ENCODE measurements at regions not wholly inside any gene's neighbourhood (a gene's known extent, or its start where the extent isn't known, plus 50 kb on each side); places are given as distances from the start of the nearest gene placed in this dataset.
A peak's percentile ranks its signal among the peaks of the same experiment; 100 is the strongest.

DNA sequence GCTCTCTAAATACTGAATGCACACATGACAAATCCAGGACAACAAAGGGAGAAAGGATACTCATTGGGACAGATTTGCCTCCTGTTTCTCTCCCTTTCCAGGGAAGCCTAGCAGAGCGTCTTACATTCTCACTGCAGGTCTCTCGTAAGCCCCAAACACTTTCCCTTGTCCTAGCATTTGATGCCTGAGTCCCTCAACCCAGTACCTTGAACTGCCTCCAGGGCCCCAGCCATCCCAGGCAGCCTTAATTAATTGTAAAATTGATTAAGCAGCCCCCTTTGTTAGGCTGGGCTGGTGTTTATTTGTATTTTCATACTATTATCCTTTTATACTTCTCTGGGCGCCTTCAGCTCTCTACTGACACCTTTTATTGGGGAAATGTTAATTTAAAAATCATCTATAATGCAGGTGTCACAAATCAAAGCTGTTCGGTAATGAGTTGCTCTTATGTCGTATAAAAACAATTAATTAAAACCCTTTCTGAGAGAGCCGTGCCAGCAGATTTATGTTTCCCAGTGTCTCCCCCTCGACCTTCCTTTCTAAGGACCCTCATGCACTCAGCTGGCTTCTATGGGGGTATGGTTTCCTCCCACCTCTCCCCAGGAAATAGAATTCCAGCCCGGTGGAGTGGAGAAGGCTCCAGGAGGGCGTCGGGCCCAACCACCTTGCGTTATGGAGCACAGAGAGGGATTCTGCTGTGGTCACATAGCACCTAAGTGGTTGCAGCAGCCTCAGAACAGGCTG lies 243.8 kb downstream of the RPS24 start:
- DNase-seq: no peak

DNA sequence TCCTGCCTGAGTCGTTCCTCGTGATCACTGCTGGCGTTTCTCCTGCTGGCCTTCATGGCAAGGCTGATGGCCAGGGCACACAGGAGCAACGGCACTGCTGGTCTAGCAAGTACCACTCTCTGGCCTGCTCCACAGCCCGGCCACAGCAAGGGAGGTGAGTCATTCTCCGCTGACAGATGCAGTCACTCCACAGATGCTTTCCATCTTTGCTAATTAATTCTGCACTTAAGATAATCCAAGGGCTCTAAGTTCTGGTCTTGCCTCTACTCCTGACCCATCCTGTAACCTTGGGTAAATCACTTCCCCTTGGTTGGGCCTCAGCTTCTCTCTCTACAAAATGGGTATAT lies 244.4 kb downstream of the RPS24 start:
- DNase-seq: no peak

DNA sequence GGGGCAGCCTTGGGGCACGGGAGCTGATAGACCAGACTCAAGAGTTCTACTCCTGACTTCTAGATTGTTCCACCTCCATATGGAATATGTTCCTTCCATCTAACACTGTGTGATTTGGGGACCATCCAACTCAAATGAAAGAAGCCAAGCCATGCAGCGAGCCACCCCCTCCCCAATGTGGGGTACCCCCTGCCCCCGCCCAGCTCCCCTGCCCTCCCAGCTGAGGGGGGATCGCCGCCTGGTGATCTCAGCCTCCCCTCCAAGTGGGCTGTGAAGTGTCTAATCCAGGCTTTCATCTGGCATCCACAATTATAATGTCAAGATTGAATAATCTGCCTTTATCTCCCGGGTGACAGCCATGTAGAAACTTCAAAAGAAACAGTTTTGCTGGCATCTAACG lies 246.1 kb downstream of the RPS24 start:
- no peak for DNase-seq

DNA sequence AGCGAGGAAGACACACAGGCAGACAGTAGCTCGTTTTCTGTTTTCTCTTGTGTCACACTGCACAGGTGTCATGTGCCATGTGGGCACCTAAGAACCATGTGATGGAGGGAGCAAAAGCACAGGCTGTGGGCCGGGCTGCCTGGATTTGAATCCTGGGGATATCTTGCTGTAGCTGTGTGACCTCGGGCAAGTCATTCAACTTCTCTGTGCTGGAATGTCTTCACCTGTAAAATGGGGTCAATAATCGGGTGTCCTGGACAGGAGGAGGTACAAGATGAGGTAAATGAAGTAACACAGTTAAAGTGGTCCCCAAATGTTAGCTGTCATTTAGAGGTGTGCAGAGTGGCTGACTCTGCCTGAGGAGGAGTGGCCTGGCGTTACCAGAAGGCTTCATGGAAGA lies 246.9 kb downstream of the RPS24 start:
- no peak for DNase-seq

DNA sequence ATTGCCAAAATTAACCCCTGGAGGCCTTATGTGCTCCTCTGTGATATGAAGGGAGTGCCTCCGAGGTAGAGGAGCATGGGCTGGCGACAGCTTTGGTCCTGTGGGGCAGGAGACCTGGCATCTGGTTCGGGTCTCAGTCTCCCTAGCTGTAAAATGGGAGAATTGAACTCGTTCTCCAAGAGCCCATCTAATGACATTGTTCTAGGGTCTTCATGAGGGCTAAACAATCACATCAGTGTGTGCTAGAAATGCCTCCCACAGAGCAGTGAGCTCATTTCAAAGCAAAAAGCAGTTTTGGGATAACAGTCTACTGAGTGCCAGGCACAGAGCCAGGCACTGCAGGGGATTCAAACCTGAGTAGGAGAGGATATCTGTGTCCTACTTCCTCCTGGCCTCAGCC lies 248.0 kb downstream of the RPS24 start:
- no peak for DNase-seq

DNA sequence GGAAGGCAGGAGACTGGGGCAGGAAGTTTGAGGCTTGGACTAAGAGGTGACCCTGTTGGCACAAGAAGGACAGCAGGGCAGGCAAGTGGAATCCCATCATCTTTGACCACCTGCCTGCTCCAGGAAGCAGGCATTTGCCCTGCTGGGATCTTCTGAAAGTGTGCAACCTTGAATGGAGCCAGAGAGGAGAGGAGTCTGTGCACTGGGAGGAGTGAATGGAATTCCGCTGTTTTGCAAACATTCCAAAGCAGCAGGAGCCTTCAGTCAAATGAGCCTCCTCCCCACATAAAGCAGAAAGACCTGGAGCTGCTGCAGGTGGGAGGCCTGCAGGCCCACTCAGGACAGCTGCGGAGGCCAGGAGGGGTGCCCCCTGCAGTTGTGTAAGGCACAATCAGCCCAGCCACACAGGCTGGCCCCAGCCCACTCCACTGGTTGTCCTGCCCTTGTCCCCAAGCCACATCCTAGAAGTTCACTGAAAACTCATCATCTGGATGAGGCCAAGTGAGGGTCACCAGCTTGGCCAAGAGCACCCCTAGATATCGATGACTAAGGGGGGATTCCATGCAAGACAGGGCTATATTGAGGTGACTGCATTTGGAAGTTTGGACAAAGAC lies 249.5 kb downstream of the RPS24 start:
- DNase-seq: no peak

DNA sequence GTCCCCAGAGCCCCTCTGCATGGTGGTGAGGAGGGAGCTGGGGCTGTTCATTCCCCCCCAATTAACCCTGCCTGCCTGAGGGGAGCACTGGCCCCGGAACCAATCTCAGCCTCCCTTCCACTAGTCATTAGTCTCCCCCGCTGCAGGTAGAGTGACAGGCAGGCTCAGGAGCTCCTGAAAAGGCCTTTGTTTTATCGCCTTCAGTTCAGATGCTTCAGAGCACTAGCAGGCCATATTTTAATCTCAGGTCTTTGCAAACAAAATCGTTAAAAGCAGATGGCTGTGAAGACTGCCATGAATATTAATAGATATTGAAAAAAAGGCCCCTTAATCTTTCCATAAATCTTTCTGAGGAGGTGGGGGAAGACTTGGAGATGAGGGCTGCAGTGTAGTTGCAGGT lies 250.7 kb downstream of the RPS24 start:
- no peak for DNase-seq

DNA sequence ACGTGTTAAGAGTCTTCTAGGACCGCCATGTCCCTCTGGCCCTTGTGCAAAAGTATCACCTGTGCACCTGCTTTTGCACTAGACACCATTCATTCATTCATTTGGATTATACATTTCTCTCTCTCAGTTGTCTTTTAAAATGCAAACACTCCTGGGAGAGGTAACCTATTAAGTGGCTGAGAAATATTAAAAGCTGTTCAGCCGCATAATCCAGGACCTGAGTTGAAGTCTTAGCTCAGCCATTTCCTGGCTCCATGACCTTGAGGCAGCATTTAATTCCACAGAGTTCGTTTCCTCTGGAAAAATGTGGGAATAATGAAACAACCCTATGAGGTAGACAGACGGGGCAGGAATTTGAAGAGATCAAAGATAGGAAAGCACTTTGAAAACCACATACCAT lies 251.6 kb downstream of the RPS24 start:
- no peak for DNase-seq

DNA sequence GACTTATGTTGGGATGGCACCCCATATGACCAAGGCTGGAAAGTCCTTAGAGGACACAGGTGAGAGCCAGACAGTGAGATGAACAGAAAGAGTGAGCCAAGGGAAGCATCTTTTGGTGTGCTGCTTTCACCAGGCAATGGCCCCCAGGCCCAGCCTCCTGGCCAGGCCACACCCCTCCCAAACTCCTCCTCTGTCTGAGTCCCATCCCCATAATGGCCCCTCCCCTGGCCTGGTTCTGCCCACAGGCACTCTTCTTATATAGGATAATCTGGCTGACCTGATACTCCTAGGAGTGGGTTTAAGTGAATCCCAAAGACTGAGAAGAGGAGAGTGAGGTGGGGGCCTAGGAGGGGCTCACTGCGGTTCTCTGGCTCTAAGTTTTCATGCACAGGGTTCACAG lies 252.5 kb downstream of the RPS24 start:
- DNase-seq: no peak

DNA sequence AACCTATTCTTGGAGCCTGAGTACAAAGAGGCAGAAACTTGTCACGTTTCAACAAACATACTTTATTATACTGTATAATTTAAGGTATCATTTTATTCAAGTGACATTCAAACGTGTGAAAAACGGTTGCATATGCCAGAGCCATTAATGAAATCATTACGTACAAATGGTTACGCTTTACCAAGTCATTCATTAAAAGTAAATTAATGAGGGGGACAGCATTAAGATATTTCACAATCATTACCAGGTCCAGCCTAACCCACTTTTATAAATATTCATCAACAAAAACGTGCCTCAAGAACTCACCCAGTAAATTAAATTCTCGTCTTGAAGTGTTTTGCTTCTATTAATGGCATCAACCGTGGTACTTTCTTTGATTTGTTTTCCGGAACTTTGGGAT lies 253.0 kb downstream of the RPS24 start:
- DNase-seq: no peak

DNA sequence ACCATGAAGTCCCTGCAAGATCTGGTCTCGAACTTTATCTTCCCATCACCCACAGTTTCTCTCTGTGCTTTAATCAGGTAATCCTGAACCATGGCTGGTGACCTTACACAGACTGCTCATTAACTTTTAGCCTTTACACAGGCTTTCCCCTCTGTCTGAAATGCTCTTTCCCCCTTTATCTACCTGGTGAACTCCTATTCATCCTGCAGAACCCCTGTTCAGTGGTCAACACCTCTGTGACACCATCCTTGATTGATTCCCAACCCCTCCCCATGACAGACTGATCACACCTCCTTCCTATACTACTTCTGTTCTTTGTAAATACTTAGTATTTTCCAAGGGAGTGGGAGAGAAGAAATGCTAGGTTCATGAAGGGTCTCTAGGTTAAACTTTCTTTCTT lies 254.0 kb downstream of the RPS24 start:
- no peak for DNase-seq

DNA sequence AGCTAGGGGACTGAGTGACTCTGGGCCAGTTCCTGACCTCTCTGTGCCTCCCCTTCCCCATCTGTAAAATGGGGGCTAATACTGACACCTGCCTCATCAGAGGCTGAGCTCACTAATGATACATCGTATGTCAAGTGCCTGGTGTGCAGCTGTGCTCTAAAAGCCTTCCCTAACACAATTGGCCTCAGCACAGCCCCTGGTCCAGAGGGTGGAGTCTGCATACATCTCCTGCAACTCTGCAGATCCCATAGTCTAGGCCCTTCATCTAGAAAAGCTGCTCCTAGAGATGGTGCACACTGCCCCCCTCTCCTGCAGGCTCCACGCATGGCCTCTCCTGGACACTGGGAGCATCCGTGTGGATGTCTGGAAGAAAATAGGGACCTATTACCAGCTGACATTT lies 255.0 kb downstream of the RPS24 start:
- DNase-seq: no peak

DNA sequence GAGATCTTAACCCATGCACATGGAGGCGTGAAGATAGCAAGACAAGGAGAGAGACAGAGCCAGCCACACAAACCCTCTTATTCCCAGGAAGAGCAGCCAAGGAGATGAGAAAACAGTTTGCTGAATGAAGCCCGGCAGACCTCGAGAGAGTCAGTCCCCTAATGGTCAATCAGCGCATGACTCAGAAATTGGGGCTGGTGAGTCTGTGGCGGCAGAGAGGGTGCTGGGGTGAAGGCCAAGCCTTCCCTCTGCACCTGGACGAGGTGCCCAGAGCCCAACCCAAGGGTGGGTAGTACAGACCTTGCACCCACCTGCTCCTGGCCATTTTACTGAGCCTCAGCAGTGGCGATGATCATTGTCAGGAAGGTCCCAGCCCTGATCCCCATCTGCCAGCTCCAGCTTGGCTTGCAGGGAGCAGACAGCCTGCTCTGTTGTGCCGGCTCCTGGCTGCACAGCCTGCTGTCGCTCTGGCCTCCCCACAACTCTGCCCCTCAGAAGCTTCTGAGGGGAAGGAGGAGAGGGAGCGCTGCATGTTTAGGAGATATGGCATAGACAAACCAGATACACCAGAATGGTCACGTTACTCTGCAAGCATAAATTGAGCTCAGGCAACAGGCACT lies 256.6 kb downstream of the RPS24 start:
- DNase-seq: no peak

DNA sequence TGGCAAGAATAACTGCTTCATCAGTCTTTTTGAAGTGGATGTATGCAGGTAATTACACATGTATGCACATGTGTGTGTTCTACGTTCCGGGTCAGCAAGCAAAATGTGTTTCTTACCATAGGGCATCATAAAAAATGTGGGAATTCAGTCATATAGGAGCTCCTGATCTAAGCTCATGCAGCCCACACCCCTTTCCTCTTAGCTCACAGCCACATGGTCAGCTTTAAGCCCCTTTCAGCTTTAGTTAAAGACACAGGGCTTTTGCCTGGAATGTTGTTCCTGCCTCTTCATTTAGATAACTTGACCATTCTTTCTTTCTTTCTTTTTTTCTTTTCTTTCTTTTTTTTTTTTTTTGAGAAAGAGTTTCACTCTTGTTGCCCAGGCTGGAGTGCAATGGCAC lies 258.1 kb downstream of the RPS24 start:
- no peak for DNase-seq

DNA sequence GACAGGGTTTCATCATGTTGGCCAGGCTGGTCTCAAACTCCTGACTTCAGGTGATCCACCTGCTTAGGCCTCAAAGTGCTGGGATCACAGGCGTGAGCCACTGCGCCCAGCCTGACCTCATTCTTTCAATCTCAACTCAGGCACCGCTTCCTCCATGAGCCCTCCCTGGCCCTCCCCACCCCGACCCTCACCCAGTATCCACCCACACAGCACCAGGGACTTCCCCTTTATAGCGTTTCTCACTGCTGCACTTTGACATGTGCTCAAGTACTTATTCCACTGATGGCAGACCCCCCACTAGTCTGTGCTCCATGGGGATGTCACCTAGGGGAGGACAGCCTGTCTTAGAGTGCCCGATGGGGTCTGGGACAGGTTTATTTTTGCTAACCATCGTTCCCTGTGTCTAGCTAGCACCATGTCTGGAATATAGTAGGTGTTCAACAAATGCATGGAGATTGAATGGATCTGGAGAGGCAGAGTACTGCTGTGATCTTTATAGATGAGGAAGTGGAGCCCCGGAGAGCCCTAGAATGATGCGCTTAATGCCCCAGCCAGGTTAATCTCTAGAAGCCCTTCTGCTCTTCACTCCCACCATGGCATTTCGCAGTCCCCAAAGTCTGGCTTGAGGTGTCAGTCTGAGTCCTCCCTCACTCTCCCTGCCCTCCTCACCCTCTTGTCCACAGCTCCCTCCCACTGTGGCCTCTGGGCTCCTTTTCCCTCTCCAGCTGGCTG lies 258.8 kb downstream of the RPS24 start:
- peak in 2 of 3 donors; percentile 31 to 35 for DNase-seq

DNA sequence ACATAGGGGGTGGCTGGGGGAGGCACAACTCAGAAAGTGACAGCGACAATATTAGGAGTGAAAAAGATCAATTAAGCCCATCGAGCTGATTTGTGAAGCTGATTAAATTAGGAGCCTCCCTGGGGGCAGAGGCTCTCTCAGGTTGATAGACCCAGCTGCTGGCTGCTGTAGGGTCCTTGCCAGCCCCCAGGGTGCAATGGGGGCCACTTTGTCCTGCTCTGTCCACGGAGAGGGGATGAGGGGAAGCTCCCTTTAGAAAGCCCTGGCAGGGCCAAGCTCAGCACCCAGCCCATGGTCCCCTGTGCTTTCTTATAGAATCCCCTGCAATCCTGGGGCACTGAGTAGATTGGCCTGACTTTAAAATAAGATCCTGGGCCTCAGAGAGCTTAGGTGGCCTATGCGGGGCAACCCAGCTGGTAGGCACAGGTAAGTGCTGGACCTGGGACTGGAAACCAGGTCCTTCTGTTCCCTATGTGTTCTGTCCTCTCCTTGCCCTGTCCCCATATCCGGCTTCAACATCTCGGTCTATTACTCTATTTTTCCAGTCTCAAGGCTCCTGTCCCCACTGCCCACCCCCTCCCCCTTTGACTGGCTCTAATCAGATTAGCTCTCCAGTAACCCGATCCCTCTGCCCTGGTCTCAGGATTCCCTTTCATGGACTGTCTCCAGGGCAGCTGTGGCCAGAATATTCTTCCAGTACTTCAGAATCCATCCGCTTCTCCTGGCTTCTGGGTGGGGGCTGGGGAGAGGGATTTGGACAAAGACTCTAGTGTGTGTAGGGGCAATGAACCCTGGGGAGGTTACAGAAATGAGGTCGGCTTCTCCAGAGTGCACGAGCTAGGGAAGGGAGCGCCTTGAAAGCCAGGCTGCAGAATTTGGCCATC lies 259.6 kb downstream of the RPS24 start:
- DNase-seq: no peak

DNA sequence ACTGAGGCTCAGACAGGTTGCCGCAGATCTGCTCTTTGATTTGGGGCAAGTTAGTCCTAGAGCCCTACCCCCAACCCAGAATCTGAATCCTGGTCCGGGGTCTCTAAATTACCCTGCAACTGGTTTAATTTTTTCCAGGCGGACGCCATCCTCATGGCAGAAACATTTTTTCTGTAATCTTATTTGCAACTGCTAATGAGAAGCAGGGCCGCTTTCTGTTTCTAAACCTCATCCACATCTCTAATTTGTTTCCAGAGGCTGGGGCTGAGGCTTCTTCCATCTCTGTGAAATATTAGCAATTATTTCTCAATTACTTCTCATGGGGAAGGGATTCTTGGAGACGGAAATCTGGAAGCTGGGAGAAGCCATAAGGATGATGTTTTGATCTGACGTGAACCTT lies 261.6 kb downstream of the RPS24 start:
- no peak for DNase-seq

DNA sequence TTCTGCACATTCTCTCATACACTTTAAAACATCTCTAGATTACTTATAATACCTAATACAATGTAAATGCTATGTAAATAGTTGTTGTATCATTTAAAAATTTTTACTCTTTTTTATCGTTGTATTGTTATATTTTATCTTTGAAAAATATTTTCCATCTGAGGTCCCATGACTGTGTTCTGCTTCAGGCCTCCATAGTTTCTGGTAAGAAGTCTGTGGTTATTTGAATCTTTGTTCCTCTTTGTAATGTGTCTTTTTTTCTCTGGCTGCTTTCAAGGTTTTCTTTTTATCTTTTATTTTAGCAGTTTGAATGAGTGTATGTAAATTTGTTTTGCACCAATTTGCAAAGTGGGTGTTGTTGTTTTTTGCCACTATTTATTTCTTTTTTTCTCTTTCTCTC lies 263.1 kb downstream of the RPS24 start:
- DNase-seq: peak; percentile 9 to 52 (median 31)

DNA sequence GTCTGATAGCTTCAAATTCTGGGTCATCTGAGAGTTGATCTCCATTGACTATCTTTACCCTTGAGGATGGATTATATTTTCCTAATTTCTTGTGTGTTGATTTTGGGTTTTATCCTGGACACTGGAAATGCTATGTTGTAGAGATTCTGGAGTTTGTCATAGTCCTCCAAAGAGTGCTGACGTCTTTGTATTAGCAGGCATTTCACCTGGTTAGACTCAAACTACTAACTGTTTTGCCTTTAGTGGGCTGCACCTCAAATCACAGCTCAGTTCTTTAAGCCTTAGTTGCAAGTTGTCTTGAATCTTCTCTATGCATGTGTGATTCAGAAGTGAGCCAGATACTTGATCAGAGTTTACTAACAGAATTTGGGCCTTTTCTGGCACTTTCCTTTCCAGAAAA lies 264.3 kb downstream of the RPS24 start:
- no peak for DNase-seq

DNA sequence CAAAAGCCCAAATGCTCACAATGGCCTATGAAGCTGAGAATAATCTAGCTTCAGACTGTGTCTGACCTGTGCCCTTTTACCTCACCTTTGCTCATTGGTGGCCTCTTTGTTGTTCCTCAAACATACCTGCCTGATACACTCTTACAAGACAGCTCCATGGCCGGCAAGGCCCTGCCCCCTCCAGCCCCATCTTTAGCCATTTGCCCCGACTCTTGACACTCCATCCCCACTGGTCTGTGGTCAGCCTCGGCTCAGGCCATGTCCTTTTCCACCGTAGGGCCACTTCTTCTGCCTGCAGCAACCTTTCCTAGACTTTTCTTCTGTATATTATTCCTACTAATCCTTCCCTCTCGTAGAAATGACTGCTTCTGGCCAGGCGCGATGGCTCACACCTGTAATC lies 265.2 kb downstream of the RPS24 start:
- no peak for DNase-seq

DNA sequence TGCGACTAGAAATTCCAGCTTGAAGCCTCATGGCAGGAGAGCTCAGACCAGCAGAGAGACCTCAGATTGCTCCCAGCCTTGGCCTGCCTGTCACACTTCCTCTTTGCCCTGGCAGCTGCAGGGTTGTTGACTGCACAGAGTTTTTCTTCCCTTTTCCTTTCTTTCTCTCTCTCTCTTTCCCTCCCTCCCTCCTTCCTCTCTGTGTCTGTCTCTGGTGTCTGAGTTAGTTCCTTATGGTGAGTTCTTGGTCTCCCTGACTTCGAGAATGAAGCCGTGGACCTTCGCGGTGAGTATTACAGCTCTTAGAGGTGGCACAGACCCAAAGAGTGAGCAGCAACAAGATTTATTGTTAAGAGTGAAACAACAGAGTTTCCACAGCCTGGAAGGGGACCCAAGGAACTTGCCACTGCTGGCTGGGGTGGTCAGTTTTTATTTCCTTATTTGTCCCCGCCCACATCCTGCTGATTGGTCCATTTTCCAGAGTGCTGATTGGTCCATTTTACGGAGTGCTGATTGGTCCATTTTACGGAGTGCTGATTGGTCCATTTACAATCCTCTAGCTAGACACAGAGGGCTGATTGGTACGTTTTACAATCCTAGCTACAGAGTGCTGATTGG lies 266.3 kb downstream of the RPS24 start:
- DNase-seq: peak; percentile 84 to 87 (median 85)

DNA sequence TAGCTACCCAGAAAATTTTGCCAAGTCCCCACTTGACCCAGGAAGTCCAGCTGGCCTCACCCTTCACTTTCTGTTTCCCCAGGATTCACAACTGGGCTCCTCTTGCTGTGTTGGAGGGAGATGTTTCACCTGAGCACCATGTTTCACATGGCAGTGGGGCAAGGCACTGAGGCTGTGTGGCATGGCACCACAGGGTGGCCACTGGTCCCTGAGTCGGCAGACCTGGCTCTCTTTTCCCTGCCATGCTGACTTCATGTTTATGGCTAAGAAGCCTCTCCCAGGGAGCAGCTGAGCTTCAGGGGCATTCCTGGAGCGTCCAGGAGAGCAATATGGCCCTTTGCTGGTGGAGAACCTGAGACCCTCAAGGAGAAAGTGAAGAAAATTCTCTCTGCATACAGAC lies 266.9 kb downstream of the RPS24 start:
- DNase-seq: no peak

All from suppressor macrophage treated with lipopolysaccharide for 1 hour (primary cell).